HG02970 (cell line): ENCODE measurements at regions not wholly inside any gene's neighbourhood (a gene's known extent, or its start where the extent isn't known, plus 50 kb on each side); places are given as distances from the start of the nearest gene placed in this dataset.
A peak's percentile ranks its signal among the peaks of the same experiment; 100 is the strongest.

Source experiments
- ATAC-seq: cut with Tn5 transposase; IDR thresholded peaks from one replicate; pipeline ENCODE4 v1.9.1; 2021; ENCODE audit warnings: mild to moderate bottlenecking, moderate library complexity, moderate number of reproducible peaks; ENCODE audit not compliant: unreplicated experiment, low FRiP score

DNA sequence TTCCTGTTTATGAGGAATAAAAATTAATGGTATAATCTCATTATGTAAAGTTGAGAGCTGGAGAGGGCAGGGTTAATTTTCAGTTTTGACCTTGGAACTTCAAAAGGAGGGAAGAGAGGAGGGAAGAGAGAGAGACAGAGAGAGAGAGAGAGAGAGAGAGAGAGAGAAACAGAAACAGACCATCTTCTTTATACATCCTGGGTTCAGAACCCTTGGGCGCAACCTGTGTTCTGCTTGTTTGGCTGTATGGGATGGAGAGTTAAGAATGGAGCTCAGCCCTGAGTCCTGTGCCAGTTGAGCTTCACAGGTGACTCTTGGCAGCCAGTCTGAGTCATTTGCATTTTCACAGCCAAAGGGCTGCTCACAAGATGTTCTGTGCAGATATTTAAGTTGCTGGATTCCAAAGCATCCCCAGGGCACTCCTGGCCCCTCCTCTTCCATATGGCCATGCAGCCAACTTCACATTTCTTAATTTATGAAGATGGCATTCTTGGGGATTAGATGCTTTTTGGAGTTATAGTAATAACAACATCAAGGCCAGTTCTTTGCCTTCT is 143.5 kb downstream of the CARTPT start:
- ATAC-seq, result no peak

DNA sequence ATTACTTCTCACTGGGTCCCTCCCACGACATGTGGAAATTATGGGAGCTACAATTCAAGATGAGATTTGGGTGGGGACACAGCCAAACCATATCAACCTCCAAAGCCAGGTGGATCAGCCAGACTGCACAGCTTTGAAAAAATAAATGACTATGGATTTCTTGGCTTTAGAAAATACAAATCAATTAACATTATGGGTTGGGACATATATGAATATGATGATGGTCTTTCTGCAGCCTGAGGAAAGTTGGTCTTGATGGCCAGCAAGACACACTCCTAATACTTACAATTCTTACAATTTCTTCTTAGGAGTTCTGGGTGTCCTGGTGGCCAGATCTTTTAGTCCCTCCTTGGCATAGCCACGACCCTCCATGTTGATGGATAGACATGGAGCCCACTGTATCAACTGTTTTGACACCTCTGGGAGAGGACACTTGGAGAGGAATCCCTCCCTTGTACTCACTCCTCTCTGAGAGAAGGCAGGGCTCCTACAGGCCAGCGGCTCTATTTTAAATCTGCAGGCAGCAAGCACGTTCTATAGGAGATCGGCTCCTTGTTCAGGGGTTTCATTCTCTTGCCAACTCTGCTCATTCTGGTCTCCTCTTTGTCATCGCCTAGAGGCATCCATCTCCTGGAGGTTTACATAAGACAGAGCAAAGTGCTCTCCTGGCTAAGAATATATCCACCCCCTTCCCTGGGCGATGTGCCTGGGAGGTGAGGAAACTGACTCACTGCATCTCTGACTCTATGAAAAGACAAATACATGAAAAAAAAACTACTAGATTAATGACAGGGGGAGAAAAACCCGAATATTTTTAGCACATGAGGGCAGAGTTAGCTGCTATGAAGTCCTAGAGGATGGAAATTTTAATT is 145.9 kb downstream of the CARTPT start:
- no peak for ATAC-seq

DNA sequence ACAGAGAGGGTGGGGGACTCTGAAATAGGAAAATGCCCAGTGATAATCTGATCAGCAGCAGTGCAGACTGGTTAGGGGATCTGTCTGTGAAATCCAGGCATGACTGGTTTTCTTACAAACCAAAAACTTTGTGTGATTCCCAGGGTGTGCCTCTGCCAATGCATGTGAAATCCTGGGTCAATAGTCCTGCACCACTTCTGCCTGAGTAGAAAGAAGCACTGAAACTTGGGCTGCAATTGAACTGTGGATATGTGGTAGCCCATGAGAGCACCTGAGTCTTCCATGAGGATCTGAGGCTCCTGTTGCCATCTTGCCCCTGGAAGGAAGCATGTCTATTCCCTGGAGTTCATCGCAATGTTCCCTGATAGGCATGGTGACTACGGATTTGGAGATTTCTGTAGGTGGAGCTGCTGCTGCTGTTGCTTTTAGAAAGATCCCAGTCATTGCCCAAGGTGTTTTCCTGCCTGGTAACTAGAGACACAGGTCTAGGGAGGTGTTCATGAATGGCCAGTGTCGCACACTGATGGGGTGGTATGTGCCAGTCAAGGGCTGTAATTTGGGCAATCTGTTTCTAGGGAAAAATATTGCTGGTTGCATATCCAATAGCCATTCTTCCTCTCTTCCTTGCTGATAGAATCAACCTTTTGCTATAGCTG is 146.7 kb downstream of the CARTPT start:
- no peak for ATAC-seq

- ATAC-seq, result no peak
Observed at GRCh38 chr5:71872311-71872864, 153.3 kb downstream of the CARTPT start.

DNA sequence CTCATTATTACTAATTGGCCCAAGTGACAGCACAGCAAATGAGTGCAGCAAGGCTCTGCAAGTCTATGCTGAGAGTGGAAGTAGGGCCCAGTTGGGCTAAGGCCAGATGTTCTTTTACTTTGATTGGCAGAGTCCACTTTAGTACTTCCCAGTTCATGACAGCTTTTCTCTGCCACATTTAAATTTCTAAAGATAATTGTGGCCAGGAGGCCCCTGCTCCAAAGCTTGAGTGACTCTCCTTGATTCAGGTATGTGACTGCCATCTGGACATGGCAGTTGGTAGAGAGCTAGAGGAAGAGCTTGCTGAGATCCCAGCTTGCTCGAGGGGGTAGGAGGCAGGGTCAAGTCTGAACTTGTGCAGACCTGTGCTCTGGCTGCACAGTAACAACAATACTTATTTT is 154.1 kb downstream of the CARTPT start:
- ATAC-seq, result no peak

DNA sequence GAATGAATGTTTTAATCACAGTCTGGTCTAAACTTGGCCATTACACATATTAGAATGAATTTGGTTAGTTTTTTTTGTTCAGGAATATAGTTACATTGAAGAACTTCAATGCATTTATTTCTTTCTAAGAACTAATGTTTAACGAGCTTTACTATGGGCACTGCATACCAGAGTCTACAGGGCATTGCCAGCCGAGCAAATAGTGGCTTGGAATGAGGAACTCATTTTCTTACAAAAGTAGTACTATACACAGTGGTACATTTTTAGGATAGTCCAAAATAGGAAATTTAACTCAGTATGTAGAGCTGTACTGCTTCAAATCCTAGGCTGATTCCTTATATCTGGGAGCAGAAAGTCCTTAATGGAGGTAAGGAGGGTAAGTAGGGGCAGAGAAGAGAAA is 155.4 kb downstream of the CARTPT start:
- ATAC-seq, result no peak

DNA sequence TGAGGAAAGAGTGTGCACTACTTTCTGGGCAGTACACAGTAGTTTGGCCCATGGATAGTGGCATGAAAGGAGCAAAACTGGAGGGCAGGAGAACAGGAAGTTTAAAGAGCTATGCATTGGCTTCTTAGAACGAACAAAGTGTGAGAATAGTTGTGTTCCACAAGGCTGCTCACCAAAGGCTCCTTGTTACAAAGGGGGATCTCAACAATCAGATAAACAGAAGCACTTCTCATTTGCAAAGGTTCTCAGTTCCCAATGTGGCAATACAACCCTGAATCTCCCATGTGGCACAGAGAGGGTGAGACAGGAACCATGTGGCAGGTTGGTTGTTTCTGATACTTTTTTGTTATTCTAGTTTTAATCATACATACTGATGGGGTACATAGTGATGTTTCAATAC is 158.4 kb downstream of the CARTPT start:
- ATAC-seq, result no peak

DNA sequence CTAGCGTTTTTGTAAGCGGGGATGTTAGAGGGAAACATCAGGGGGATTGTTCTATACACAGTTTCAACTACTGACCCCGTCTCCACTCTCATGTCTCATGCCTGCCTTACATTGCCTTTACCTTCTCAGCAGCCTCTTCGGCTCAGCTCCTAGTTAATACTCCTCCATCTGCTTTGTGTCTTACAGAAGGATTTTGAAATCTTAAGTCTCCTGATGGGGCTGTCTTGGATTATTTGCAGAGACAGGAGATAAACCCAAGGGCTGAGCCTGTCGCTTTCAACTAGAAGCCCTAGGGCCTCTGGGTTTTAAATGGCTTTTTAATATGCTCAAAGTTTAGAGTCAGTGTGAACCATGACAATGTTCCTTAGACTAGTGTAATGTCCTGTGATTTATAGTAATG is 161.5 kb downstream of the CARTPT start:
- no peak for ATAC-seq

DNA sequence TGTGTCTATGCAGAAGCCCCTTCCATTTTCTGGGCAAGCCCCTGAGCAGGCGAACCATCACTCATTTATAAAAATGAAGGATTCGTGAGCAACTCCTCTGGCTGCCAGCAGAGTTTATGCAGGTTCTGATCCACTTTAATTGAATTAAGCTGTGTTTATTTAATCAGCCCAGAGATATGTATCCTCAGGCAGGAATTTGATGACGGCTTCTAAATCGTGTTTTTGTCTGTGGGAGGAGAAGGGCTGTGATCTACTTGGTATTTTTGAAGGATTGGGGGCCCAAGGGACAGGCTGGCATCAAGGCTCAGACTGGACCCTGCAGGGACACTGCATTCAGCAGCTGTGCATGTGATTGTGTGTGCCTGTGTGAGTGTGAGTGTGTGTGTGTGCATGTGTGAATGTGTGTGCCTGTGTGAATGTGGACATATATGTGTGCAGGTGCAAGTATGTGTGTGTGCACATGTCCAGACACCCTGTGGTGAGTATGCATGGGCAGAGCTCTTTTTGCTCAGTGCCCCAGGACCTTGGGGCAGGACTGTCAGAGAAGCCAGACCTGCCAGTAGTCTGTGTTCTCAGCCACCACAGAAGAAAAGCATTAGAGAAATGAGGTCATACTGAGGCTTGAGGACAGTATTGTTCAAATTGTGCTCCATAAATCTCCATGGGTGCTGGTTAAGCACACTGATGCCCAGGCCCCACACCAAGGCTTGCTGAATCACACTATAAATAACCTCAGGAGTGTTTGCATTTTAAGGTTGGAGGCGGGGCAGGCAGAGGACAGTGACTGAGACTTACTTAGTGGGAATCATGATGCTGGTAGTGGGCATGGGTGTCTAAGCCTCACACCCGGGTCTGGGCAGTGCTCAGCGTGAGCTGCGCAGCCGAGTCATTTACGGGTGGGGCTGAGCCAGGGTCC is 164.0 kb downstream of the CARTPT start:
- ATAC-seq, result no peak

DNA sequence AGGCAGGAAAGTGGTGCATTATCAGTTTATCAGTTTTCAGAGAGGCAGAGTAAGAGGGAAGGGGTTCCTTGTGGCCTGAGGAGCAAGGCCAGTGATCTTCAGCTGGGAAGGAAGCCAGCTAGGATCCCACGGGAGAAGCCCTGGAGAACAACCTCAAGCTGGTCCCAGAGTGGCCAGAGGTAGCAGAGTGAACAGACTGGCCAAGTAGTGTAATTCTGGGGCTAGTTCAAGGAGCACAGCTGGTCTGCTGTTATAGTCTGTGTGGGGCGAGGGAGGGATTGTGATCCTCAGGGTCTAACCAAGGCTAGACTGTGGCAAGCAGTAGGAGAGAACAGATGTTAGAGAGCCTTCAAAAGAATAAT is 164.6 kb downstream of the CARTPT start:
- ATAC-seq, result no peak

DNA sequence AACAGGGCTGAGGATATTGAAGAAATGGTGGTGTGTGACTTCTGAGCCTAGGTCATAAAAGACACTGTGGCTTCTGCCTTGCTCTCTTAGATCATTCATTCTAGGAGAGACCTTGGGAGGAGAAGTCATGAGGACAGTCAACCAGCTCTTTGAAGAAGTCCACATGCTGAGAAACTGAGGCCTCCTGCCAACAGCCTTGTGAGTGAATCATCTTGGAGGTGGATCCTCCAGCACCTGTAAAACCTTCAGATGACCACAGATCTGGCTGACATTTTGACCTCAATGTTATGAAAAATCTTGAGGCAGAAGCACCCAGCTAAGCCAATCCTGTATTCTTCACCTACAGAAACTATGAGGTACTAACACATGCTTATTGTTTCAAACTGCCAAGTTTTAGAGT is 165.9 kb downstream of the CARTPT start:
- no peak for ATAC-seq

DNA sequence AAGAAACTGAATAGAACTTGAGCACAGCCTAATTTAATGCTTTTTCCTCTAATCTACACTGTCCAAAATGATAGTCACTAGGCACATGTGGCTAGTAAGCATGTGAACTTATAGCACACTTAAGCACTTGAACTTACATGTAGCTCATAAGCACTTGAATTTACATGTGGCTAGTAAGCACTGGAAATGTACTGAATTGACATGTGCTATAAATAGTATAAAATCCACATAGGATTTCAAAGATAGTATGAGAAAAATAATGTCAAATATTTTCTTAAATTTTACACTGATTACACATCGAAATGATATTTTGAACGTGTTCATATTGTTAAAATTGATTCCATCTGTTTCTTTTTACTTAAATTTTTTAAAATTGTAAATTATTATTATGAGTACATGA is 167.3 kb downstream of the CARTPT start:
- ATAC-seq, result no peak

DNA sequence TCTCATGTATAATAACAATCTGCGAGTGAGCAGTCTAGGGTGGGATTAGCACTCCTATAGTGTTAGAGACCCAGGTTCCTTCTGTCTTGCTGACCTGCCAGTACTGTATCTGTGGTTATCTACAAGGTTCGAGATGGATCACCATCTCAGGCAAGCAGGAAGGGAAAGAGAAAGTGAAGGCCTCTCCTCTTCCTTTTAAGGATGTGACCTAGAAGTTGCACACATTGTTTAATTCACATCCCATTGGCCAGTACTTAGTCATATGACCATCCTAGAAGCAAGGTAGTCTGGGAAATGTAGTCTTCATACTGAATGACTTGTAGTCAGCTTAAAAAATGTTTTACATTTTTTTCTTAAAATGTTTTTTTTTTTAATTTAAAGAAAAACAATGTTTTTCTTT is 168.6 kb downstream of the CARTPT start:
- ATAC-seq, result peak; percentile 89

GRCh38 chr5:71891406-71891805 is 172.3 kb downstream of the CARTPT start:
- ATAC-seq, result no peak

DNA sequence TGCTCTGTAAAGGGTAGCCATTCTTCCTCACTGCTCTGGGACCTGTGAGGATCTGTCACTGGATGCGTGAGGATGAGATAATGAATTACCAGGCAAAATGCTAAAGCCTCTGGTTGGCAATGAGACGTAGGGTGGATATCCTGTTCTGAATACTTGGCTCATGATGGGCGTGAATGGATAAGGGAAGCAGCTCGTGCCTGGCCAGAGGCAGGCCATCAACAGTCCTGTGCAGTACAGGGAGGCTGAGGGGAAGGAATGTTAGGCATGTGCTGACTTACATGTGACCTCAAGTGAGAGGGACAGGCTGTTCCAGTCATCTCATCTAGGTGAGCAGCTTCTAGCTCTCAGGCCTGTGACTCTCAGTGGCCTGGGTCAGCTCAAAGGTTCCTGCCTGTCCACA is 172.8 kb downstream of the CARTPT start:
- ATAC-seq, result no peak

DNA sequence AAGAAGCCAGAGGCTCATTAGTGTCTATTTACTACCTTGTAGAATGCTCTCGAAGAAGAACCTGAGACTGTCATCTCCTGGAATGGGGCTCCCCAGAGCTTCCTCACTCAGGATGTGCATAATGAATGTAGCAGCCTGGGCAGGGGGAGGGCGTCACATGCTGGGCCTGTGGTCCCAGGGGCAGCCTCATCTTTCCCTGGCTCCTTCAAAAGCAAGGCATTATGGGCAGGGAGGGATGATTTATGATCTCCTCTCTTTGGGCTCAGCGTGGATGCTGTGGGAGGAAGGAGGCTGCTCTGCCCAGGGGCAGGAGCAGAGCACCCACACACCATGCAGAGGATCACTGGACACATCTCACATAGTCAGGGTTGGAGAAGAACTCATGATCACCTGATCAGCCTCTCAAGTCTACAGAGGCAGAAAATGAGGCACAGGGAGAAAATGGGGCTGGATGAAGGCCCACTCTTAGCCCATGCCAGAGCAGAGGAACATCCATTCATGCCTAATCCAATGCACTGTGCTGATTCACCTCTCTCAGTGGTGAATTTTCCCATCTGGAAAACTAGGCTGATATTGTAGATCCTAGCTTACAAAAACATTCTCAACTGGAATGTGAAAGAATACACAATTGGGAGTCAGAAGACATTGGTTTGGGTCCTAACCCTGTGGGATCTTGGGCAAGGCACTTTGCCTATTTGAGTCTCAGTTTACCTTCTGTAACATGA is 173.7 kb downstream of the CARTPT start:
- ATAC-seq, result no peak

- ATAC-seq, result no peak
Observed at GRCh38 chr5:71893451-71893850, 174.4 kb downstream of the CARTPT start.

DNA sequence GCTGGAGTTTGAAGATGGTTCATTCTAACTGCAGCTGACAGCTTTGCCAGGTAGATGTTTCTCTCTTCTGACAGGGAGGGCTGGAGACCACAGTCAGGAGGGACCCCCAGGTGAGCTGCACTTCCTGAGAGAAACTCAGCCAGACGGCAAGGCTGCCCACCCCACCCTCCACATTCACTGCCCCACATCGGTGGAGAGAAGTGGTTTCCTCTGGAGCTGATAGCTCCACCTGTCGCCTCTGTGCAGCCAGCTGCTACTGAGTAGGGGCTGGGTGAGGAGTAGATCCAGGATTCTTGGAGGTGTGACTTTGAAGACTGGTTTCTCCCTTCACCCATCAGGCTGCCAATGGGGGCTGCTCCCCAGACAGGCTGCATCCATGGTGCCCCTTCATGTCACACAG is 175.0 kb downstream of the CARTPT start:
- no peak for ATAC-seq

- no peak for ATAC-seq
Observed at GRCh38 chr5:71895546-71895945, 176.5 kb downstream of the CARTPT start.

GRCh38 chr5:71899865-71900342 is 180.8 kb downstream of the CARTPT start:
- ATAC-seq, result no peak
